Globus pallidus (tissue), 1 donor: ENCODE measurements at regions not wholly inside any gene's neighbourhood (a gene's known extent, or its start where the extent isn't known, plus 50 kb on each side); places are given as distances from the start of the nearest gene placed in this dataset.

Source experiments
- DNase-seq: peaks from one replicate; pipeline ENCODE4 v3.0.0-alpha.2; 2015; ENCODE audit warnings: low spot score

DNA sequence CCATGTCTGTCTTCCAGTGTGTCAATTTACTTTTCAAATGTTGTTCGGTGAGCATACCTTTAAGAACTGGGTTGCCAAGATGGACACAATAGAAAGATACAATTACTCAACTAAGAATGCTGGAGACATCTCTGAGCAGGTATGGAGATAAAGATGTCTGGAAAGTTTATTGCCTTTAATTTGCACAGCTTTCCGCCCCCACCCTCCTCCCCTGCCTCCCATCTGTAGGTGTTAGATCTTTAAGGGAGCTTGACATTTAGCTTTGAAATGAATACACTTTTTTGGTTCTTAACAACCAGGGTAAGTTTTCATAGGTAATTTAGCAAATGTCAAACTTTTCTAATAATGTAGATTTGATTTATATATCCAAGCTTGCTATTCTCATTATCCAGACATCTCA lies 104.4 kb downstream of the BTBD3 start:
- no peak for DNase-seq

DNA sequence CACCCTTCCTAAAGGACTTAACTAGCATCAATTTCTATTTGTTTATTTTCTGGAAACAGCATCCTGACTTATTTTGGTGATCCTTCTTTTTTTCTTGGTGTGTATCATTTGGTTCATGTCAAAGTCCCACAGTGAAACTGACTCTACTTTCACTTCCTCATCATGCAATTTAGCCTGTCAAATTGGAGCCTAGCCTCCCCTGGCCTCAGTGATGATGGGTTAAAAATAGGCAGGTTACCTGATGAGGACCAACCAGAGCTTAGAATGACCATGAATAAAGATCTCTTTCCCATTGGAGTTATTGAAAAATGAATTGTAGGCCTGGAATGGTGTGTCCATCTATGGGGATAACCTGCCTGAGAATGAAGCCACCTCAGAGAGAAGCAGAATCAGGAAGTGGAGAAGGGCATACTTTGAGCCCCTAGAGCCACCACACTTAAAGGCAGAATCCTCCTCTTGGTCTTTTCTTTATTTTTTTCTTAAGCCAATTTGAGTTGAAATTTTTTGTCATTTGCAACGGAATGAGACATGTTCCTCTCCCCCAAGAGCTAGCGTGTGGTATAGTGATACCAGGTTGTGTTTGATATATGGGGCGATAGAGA lies 105.6 kb downstream of the BTBD3 start:
- DNase-seq, result no peak

DNA sequence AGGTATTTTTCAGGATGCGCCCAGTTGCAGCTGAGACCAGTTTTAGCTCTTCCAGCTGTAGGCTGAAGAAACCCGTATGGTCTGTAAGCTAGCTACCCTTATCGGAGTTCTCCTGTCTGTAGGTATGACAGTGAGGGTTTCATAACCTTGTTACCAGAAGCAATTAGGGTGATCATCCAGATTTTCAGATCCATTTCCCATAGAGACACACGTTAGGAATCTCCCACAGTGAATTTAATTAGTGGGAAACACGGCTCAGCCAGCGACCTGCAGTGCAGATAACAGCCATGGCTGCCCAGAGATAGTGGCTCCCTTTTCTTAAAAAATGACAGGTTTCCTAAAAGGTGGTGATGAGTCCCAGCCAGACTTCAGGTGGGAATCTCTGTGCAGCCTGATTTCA lies 111.1 kb downstream of the BTBD3 start:
- no peak for DNase-seq

DNA sequence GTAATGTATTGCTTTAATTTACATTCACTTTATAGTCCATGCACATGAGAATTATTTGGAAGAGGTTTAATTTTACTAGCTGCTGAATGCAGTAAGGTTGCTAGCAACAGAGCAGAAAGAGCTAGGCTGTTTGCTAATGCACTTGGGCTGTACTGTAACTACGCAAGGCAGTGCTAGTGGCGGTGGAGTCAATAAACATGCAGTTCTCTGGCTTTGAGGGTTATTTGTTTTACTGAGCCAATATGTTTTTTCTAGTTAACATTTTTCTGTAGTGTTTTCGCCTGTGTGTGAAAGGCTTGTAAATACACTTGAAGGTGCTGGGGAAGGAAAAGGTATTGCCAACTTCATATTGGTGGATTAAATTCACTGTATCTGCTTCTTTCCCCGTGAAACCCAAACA lies 112.8 kb downstream of the BTBD3 start:
- no peak for DNase-seq

DNA sequence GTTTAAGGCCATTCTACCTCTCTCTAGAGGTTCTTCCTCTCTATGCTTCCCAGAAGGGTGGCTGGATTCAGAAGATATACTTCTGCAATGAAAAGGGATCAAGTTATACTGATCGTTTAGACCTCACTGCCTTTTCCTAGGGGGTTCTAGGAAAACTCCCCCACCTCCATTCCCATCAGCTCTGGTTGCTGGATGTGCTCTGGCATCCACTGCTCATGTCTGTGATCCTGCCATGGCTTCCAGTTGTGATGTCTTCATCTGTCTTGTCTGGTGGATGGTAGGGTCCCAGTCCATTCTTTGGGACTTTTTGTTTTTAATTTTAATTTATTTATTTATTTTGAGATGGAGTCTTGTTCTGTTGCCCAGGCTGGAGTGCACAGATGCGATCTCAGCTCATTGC lies 118.4 kb downstream of the BTBD3 start:
- DNase-seq, result no peak

DNA sequence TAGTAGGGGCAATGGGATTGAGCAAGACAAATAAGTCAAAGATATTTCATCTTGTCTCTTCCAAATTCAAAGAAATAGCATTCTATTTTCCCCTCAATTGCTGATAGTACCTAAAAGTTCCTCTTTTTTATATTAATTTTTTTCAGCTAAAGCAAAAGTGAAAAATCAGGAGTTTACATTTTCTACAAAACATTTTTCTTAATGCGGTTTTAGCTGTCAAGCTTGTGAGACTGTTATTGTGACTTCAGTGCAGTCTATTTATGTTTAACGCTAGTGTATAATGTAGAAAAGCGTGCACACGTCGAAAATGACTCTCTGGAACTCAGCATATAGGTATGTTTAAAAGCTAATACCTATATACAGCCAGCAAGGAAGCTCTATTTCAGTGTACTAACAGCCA lies 119.8 kb downstream of the BTBD3 start:
- DNase-seq, result no peak

DNA sequence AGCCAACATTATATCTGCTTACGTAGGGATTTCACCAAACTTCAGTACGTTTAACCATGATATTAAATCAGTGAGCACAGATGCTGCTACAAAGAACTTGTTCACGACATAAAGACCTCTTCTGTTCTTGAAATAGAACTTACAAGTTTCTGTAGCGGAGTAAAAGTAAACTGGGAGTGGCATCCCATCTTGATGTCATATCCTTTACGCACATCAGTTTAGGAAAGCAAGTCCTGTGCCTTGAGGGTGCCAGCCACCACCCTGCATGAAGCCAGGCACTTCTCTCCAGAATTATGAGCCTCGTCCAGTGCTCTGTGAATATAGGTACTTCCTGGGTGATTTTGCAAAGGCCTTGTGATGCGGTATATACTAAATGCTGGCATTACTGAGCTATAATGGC lies 122.6 kb downstream of the BTBD3 start:
- DNase-seq, result no peak

DNA sequence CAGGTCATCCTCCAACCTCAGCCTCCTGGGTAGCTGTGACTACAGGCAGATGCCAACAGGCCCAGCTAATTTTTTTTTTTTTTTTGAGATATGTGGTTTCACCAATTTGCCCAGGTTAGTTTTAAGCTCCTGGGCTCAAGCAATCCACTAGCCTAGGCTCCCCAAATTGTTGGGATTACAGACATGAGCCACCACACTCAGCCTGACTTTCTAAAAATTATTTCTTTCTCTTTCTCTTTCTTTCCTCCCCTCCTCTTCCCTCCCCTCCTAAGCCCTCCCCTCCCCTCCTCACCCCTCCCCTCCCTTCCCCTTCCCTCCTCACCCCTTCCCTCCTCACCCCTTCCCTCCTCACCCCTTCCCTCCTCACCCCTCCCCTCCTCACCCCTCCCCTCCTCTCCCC lies 127.3 kb downstream of the BTBD3 start:
- DNase-seq, result no peak

DNA sequence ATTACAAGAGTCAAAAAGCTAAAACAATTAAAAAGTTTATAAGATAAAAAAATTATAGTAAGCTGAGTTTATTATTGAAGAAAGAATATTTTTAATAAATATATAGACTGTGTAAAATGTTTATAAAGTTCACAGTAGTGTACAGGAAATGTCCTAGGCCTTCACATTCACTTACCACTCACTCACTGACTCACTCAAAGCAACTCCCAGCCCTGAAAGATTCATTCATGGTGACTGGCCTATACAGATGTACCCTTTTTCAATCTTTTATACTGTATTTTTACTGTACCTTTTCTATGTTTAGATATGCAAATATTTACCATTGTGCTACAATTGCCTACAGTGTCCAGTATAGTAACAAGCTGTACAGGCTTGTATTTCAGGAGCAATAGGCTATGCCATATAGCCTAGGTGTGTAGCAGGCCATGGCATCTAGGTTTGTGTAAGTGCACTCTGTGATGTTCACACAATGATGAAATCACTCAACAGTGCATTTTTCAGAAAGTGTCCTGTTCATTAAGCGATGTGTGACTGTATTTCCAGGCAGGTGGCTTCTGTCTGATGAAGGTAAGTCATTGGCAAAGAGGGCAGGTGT lies 130.2 kb downstream of the BTBD3 start:
- DNase-seq, result no peak

DNA sequence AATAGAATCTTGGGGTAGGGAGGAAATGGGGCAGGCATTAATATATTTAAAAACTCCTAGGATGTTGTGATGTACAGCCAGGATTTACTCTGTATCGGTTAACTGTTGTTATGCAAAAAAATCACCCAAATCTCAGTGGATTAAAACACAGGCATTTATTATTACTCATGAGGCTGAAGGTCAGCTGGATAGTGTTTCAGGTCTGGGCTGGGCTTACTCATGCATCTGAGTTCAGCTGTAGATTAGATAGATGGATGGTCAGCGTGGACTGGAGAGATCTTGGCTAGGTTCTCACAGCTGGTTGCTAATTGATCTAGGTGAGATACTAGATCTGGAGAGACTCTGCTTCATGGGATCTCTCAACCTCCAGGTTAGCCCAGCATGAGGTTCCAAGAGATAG lies 131.4 kb downstream of the BTBD3 start:
- DNase-seq, result no peak

DNA sequence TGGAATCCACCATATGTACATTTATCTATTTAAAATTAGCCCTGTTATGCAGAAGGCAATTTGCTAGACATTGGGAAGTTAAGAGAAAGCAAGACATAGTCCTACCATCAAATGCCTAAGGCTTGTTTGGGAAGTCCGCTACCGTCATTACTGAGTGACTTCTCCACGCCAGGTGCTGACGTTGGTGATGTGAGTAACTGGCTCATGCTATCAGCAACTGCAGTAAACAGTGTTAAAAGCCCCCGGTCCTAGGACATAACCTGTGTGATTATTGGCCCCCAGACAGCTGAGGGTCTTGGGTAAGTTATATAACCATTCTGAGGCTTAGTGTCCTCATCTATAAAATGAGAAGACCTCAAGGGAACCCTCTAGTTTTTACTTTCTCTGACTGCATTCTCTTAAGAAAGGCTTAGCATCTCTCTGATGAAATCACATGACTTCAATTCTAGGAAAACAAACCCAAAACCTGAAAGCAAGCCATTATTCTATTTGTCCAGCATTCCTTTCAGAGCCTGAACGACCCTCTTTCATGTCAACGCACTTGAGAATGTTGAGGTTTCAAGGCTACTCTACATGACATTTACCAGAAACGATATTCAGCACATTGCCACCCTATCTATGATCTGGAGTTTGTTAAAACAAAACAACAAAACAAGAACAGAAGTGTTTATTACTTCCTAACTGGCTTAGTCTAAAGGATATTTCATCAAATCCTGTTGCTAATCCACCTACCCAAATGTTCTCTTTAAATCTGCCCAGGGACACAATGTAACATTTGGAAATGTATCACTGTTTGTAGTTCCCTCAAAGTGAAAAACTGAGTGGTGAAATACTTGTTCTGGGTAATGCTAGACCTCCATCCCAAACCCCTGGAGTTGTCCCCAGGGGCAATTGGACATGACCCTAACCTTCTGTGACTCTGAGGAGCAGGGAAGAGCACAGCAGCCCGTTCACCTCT lies 133.8 kb downstream of the BTBD3 start:
- no peak for DNase-seq

DNA sequence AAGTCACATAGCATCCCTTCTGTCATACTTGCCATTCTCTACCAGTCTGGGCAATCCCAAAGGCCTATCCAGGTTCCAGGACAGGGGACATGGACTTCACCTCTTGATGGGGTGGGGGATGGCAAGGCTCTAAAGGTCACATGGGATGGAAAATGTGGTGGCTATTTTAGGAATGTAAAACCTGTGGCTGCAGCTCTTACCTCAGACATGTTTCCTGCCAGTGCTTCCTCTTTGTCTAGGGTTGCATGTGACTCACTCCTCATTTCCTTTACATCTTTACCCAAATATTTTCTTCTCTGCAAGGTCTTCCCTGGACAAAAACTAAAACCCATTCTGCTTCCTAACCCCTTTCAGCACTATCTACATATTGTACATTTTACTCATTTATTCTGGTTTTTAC lies 135.7 kb downstream of the BTBD3 start:
- no peak for DNase-seq

DNA sequence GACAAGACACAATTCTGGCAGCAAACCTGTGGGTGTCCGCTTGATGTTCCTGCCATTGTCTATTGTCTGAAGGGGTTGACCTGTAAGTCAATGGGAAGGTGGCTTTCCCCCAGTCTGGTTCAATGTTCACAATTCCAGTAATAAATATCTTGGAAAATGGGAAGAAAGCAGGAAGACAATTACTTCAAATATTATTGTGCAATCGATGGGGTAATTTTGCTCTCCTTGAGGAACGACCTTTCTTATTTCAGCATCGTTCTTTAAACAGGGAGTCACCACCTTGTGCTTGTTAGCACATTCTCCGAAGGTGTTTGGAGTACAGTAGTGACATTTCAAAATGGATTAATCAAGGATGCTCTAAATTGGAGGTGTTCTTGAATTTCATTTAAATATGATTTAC lies 136.9 kb downstream of the BTBD3 start:
- DNase-seq, result no peak

DNA sequence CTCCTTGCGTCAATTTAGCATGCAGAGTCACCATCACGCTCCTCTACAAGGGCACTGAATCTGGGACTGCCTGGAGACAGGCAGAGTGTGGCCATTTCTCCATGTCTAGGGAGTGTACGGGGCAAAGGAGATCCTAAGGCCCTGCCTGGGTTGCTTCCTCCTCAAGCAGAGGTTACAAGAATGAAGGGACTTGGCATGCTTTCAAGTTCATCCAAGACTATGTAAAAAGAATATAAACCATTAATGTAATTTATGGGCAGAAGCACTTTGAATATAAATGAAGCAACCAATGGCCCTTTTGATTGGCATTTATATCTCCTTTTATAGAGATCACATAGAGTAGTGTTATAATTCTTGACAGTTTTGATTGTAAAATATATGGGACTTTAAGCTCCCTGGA lies 137.5 kb downstream of the BTBD3 start:
- DNase-seq, result no peak

DNA sequence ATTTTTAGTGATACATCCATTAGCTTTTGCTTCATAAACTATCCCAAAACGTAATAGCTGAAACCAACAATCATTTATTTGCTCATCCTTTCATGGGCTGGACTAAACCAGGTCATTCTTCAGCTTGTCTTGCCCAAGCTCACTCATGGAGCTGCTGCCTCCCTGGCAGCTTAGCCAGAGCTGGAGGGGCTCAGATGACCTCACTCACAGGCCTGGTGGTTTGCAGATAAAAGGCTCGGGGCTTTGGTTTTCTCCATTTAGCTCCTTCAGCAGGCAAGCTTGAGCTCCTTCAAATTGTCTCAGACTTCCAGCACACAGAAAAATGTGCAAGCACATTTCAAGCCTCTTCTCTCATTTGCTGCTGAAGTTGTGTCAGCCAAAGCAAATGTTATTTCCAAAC lies 139.1 kb downstream of the BTBD3 start:
- no peak for DNase-seq

DNA sequence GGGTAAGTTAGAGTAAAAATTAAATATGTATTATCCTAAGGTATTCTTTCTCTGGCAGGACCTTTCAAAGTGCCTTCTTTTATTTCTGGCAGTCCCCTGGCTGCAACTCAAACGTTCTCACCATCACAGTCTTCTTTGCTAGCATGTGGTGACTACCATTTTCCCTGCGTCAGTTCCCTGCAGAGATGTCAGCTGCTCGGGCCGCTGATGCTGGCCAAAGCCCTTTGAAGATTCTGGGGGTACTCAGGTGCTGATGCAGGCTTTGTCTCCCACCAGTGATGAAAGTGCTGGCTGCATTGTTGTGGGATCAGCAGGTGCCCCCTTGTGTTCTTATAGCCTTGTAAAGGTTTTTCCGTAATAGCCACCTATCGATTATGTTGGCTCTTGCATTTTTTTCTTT lies 140.1 kb downstream of the BTBD3 start:
- no peak for DNase-seq

DNA sequence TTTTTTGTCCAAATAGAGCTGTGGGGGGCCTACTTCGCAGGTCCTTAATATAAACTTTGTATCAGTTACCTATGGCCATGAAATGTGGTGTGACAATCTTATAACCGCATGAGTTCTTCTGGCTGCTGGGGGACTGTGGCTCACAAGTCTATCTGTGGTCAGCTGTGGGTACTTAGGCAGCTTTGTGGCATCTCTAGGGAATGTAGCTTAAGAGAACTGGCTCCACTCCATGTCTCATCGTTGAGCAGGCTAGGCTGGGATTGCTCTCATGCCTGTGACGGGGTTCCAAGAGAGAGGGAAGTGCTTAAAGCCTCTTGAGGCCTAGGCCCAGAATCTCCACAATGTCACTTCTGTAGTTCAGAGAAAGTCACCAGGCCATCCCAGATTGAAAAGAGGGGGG lies 140.5 kb downstream of the BTBD3 start:
- no peak for DNase-seq

DNA sequence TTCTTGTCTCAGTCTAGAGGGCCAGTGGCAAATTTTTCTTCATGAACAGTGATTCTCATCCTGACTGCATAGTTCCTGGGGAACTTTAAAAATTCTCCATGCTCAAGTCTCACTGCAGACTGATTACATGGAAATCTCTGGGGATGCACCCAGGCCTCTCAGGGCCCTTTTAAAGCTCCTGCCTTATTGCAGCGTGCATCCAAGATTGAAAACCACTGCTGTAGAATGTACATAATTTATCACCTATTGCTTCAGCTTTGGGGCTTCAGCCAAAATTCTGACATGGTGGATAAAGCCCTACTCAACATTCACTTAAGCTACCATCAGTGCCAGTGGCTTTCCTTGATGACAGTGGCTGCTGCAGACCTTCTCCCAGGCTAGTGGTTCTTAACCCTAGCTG lies 143.8 kb downstream of the BTBD3 start:
- no peak for DNase-seq

DNA sequence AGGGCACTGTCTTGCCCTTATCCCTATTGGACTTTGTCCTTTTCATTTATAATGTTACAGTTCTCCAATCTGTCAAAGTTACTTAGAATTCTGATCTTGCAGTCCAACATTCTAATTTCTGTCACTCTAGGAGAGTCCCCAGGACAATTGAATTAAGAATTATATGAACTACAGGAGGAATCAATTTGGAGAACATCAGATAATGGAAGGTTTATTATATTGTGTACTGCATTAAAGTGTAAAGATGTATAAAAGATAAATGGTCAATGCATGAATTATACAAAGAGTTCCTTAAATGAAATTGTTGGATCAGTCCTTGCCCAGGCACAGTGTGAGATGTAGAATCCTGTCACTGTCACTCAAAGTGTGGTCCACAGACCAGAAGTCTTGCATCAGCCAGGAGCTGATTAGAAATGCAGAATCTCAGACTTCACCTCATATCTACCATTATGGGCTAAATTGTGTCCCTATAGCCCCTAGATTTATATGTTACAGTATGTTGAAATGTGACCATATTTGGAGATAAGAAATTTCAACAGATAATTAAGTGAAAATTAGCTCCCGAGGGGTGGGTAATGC lies 145.5 kb downstream of the BTBD3 start:
- no peak for DNase-seq

DNA sequence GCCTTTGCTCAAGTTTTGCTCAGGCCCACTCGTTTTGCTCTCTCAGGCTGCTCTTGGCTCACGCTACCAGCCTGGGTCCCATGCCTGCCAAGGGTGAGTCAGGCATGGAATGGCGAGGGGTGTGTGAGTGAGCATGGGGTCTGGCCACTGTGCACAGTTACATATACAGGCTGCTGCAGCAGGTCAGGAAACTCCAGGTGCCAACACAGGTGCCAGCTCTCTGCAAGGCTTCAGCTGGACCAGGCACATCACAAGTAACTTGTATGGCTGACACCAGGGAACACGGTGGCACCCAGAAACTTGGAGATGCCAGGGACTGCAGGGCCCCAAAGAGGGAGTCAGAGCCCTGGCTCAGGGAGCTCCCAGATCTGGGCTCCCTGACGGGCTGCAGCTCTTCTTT lies 146.8 kb downstream of the BTBD3 start:
- no peak for DNase-seq

DNA sequence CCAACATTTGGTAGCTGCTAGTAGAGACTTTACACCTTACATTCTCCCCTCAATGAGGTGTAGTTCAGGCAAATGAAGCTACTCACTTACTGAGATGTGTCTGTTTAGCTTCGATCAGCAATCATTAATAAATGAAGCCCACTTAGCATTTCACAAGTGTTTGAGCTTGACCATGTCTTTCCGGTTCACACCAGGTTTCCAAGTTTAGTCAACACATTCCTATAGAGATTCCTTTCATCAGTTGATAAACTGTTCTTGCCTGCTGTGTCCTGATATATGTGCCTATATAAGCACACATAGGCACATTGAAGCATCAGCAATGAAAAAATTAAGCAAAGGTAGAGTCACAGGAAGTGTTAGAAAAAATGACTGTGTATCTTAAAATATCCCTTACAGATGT lies 150.0 kb downstream of the BTBD3 start:
- no peak for DNase-seq

DNA sequence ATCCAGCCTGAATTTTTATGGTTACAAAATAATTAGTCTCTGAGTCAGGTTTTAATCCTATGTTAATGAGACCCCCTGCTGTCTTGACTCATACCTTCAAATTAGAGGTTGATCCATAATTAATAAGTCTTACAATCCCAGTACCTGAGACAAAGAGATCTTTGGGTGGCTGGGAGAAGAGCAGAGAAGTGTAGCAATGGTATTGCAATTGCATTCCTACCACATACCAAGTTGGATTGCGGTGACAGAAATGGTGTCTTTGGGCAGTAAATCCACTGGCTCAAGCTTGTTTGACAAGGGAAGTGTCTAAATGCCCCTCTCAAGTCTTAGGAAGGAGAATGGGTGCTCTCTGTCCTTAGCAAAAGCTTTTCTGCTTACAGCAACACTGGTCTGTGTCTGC lies 150.4 kb downstream of the BTBD3 start:
- DNase-seq, result no peak

DNA sequence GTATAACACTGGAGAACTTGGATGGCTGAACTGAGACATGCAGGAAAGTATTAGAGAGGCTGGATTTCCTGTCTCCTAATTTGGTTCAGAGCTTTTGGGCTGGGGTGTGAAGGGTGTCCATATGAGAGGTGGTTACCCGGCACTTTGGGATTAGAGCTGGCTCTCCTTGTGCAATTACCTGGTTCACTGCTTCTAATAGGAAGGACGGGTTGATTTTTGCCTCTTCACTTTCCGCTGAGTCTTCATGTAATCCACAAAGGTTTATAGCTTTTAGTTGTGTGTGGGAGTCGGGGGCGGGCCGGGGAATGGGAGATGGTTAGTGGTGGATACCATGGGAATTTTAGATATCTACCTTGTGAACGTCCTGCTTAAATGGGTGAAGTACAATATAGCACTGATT lies 151.5 kb downstream of the BTBD3 start:
- DNase-seq, result no peak
